GM12872 (cell line): ENCODE measurements at regions not wholly inside any gene's neighbourhood (a gene's known extent, or its start where the extent isn't known, plus 50 kb on each side); places are given as distances from the start of the nearest gene placed in this dataset.

ENCODE experiments used
- CTCF ChIP-seq: IDR thresholded peaks from 3 replicates; pipeline ENCODE4 v1.5.1; 2011; ENCODE audit warnings: low read depth, mild to moderate bottlenecking, low read length, moderate library complexity; ENCODE audit not compliant: insufficient read depth

- TF ChIP-seq CTCF = 0 out of 3 replicates have a peak, but pooled peaks have one; percentile 4
Measured at GRCh38 chr22:22704156-22704946, 59.9 kb downstream of the GGTLC2 start.

- no peak for TF ChIP-seq CTCF
Measured at GRCh38 chr22:22705328-22706100, 61.1 kb downstream of the GGTLC2 start.

- no peak for TF ChIP-seq CTCF
Measured at GRCh38 chr22:22706253-22706915, 62.0 kb downstream of the GGTLC2 start.

GRCh38 chr22:22709719-22710445 lies 65.5 kb downstream of the GGTLC2 start:
- peak; percentile 58; the same call in 2 of the 3 replicates for TF ChIP-seq CTCF

GRCh38 chr22:22710719-22711531 lies 66.5 kb downstream of the GGTLC2 start:
- peak; percentile 99 for TF ChIP-seq CTCF

GRCh38 chr22:22711532-22711913 lies 67.1 kb downstream of the GGTLC2 start:
- no peak for TF ChIP-seq CTCF
